Ovary (tissue), 7 donors: ENCODE measurements at regions not wholly inside any gene's neighbourhood (a gene's known extent, or its start where the extent isn't known, plus 50 kb on each side); places are given as distances from the start of the nearest gene placed in this dataset.

Experiments used
- DNase-seq, 5 donors: peaks; one replicate each; pipeline ENCODE4 v3.0.0-alpha.2; 2019 to 2020
- H3K27ac ChIP-seq, 2 donors: fragments of 200-600 bp; one replicate each; pipeline versions ENCODE4 v1.5.1 to v1.8.0; 2019 to 2022
- H3K27me3 ChIP-seq: fragments of 200-600 bp; one replicate; pipeline ENCODE4 v1.8.0; 2022
- H3K36me3 ChIP-seq: fragments of 200-600 bp; sonication (generic); one replicate; pipeline ENCODE4 v1.5.1; 2019
- H3K4me1 ChIP-seq: one replicate; pipeline ENCODE4 v1.8.1; 2013; ENCODE audit warnings: mild to moderate bottlenecking, moderate library complexity; ENCODE audit not compliant: insufficient read depth
- H3K4me3 ChIP-seq: fragments of 200-600 bp; sonication (generic); one replicate; pipeline ENCODE4 v1.5.1; 2017
- H3K9me3 ChIP-seq, 2 donors: fragments of 200-600 bp in 1 of 2; sonication (generic) in 1 of 2; one replicate each; pipeline versions ENCODE4 v1.5.1 to v1.8.1; 2013 to 2019; ENCODE audit warnings: mild to moderate bottlenecking in 1 of 2, moderate library complexity in 1 of 2
- EP300 ChIP-seq: sonication (generic); formaldehyde crosslinking; IDR thresholded peaks from one replicate; pipeline ENCODE4 v1.6.1; 2017; ENCODE audit warnings: antibody characterized with exemption
- POLR2A ChIP-seq: fragments of 450-650 bp; IDR thresholded peaks from one replicate; pipeline ENCODE4 v1.6.1; 2017; ENCODE audit warnings: antibody characterized with exemption, mild to moderate bottlenecking, moderate library complexity
- WGBS, 3 donors: extraction: QIAGEN DNeasy Blood & Tissue Kit in 1 of 3; methylation state at CpG; one replicate each; pipeline versions ENCODE4 v1.1.5 to v1.1.7; 2013 to 2017; 5-methylcytosine and 5-hydroxymethylcytosine counted together
- intact Hi-C, 4 donors: fragments of 100-400 bp; cut with DNase I; formaldehyde crosslinking; loops; one replicate each; pipeline versions ENCODE4 v1.11.0 to v1.15.1; 2022 to 2023
- TF ChIP-seq, protein P1 (sequence below), 3 donors: fragments of 450-650 bp in 2 of 3; fragments of 200-600 bp in 1 of 3; IDR thresholded peaks; one replicate each; pipeline versions ENCODE4 v1.5.1 to v1.8.0; 2016 to 2022; ENCODE audit warnings: antibody characterized with exemption in 3 of 3, mild to moderate bottlenecking in 1 of 3
- donor health status: DM: no; HTN: no; CAD: no; lungs with moderate emphysema.
- donor health status: DM: no; HTN: no; CAD: no.
- donor health status: Bipolar disorder and iron deficiency.
- donor health status: DM: no; HTN: no; CAD: no.
- donor health status: DM: yes; HTN: yes; CAD: no.

DNA sequence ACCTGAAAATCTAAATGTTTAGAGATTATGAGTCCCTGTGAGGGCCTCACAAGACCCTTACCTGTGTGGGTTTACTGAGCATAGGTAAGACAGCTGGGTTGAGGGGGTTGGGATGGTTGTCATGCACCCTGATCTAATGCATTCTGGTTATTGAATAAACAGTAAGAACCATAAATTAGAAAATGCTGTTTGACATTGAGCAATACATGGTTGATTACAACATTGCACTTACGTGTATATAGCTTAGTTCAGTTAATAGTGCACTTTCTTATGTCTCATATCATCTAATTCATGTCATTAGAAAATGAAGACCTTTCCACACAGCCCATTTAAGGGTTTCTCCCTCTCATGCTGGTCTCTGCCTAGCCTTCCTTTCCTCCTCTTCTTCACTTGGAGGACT lies 253.5 kb upstream of the ATP5MC3 start:
- Histone ChIP-seq H3K4me1 (no peaks in the 10 kb centered on the region), H3K4me3 (no peak overlapping the region), H3K9me3 (no peaks in the 10 kb centered on the region), H3K27ac (no peak overlapping the region), H3K27me3 (no peaks in the 10 kb centered on the region), H3K36me3 (no peaks in the 10 kb centered on the region)
- TF ChIP-seq, protein P1, sequence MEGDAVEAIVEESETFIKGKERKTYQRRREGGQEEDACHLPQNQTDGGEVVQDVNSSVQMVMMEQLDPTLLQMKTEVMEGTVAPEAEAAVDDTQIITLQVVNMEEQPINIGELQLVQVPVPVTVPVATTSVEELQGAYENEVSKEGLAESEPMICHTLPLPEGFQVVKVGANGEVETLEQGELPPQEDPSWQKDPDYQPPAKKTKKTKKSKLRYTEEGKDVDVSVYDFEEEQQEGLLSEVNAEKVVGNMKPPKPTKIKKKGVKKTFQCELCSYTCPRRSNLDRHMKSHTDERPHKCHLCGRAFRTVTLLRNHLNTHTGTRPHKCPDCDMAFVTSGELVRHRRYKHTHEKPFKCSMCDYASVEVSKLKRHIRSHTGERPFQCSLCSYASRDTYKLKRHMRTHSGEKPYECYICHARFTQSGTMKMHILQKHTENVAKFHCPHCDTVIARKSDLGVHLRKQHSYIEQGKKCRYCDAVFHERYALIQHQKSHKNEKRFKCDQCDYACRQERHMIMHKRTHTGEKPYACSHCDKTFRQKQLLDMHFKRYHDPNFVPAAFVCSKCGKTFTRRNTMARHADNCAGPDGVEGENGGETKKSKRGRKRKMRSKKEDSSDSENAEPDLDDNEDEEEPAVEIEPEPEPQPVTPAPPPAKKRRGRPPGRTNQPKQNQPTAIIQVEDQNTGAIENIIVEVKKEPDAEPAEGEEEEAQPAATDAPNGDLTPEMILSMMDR (IDR thresholded peaks at IDR 0.05) = no peak
- TF ChIP-seq POLR2A (no peak), EP300 (no peak)
- 62 to 72% (median 67%) methylated on average over 1 of the region's 1 CpG for WGBS, 3 donors
- intact Hi-C loops = no loop called here
- DNase-seq = no peak

DNA sequence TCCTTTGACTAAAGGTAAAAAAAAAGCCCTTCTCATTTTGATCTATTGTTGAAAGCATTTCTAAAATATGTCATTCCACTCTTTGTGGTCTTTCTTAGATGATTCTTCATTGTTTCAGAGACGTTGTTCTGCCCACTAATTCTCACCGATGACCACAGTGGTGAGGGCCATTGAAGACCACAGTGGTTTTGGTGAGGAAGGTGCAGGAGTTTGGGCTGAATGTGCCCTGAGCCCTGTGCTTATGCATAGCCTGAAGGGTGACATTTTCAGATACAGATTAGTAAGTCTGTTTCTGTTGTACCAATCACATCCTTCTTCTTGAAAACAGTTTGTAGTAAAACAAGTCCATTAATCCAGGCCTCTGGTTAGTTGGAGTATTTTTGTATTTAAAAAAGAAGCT lies 251.3 kb upstream of the ATP5MC3 start:
- no peaks in the 10 kb centered on the region for H3K9me3 ChIP-seq
- no peaks in the 10 kb centered on the region for H3K27me3 ChIP-seq
- no peak overlapping the region for H3K27ac ChIP-seq
- TF ChIP-seq, protein P1 (IDR thresholded peaks at IDR 0.05) = no peak
- TF ChIP-seq EP300 (no peak), POLR2A (no peak)
- intact Hi-C loops = no loop called here
- 91 to 96% (median 92%) methylated on average over 2 of the region's 2 CpGs for whole genome bisulfite sequencing, 3 donors
- no peak for DNase-seq
- no peaks in the 10 kb centered on the region for H3K36me3 ChIP-seq
- no peak overlapping the region for H3K4me3 ChIP-seq
- no peaks in the 10 kb centered on the region for H3K4me1 ChIP-seq

DNA sequence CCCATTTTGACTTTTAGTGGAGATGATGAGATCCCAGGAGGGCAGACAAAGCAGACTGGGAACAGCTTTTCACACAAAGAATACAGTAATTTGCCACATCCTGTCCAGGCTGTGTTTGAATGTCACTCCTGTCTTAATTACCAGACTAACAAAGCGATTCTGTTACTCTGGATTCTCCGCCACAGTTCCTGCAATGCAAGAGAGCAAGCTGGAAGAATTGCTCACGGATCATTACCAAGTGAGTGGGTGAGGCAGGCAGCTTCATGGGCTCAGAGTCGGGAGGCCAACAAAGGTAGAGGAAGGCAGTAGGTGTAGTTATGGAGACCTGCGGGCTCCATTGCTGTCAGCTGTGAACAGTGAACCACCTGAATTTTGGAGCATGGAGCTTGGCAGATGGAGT lies 250.5 kb upstream of the ATP5MC3 start:
- Histone ChIP-seq H3K4me1 (no peaks in the 10 kb centered on the region), H3K27ac (no peak overlapping the region), H3K4me3 (no peak overlapping the region), H3K36me3 (no peaks in the 10 kb centered on the region), H3K27me3 (no peaks in the 10 kb centered on the region), H3K9me3 (no peaks in the 10 kb centered on the region)
- 75 to 78% (median 76%) methylated on average over 5 of the region's 5 CpGs for WGBS, 3 donors
- no peak for TF ChIP-seq POLR2A
- TF ChIP-seq, protein P1 (IDR thresholded peaks at IDR 0.05) = no peak
- TF ChIP-seq EP300 = no peak
- no peak for DNase-seq
- intact Hi-C loops = no loop called here

DNA sequence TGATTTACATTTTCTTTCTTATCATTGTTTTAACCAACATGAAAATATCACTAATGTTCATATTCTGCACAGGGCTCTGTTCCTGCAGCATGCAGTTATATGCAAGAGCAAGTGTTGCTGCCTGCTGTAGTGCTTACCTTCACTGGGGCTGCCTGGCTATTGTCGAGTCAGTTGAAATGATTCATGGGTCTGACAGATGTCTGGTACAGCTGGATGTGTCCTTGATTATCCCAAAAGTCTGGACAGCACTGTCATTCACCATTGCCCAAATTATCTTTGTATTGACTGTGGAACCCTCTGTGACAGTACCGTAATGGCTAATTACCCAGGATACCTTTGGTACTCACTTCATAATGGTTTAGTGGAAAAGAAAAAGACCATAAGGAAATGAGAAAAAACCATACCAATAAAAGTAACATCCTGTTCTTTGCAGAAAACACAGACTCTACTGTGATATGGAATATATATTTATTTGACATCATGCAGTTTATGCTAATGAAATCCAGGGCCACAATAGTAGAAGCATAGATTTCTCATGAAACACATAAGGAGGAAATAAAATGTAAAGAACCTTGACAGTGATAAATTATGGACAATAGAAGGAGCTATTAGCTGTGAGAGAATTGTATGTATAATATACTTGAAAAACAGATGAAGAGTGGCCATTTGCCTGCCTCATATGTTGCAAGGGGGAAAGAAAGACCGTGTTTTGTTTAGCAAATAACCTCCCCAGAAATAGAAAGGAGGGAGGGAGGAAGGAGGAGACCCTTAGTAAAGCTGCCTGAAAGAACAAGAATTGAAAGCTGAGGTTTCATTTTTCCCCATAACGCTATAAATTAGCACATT lies 249.8 kb upstream of the ATP5MC3 start:
- 46 to 54% (median 53%) methylated on average over 4 of the region's 4 CpGs for WGBS, 3 donors
- no peak overlapping the region for H3K4me3 ChIP-seq
- H3K9me3 ChIP-seq = no peaks in the 10 kb centered on the region
- no peak overlapping the region for H3K27ac ChIP-seq
- H3K36me3 ChIP-seq = no peaks in the 10 kb centered on the region
- TF ChIP-seq, protein P1 (IDR thresholded peaks at IDR 0.05) = no peak
- TF ChIP-seq POLR2A (no peak), EP300 (no peak)
- no peak for DNase-seq
- intact Hi-C loops = no loop called here
- no peaks in the 10 kb centered on the region for H3K4me1 ChIP-seq
- no peaks in the 10 kb centered on the region for H3K27me3 ChIP-seq
